Ascending aorta (tissue), 2 donors: ENCODE measurements at regions not wholly inside any gene's neighbourhood (a gene's known extent, or its start where the extent isn't known, plus 50 kb on each side); places are given as distances from the start of the nearest gene placed in this dataset.

Experiments
- DNase-seq, 2 donors: peaks; one replicate each; pipeline ENCODE4 v3.0.0-alpha.2; 2019; ENCODE audit warnings: low spot score in 2 of 2
- H3K27ac ChIP-seq, 2 donors: fragments of 200-600 bp; sonication (generic); one replicate each; pipeline ENCODE4 v1.5.1; 2016 to 2017; ENCODE audit warnings: mild to moderate bottlenecking in 1 of 2
- H3K27me3 ChIP-seq: fragments of 200-600 bp; sonication (generic); one replicate; pipeline ENCODE4 v1.5.1; 2017
- H3K36me3 ChIP-seq, 2 donors: fragments of 200-600 bp; sonication (generic); one replicate each; pipeline ENCODE4 v1.5.1; 2016
- H3K4me1 ChIP-seq, 2 donors: fragments of 200-600 bp; sonication (generic); one replicate each; pipeline ENCODE4 v1.5.1; 2016 to 2017; ENCODE audit warnings: mild to moderate bottlenecking in 1 of 2
- H3K4me3 ChIP-seq, 2 donors: fragments of 200-600 bp; sonication (generic); one replicate each; pipeline ENCODE4 v1.5.1; 2016 to 2017; ENCODE audit warnings: mild to moderate bottlenecking in 1 of 2
- H3K9me3 ChIP-seq, 2 donors: fragments of 200-600 bp; sonication (generic); one replicate each; pipeline ENCODE4 v1.5.1; 2016
- CTCF ChIP-seq, 3 experiments: fragments of 200-600 bp in 2 of 3; fragments of 450-650 bp in 1 of 3; sonication (generic) in 2 of 3; IDR thresholded peaks; one replicate each; pipeline ENCODE4 v1.5.1; 2016 to 2019; ENCODE audit warnings: antibody characterized with exemption in 3 of 3, mild to moderate bottlenecking in 1 of 3, moderate library complexity in 1 of 3
- intact Hi-C: fragments of 100-400 bp; cut with DNase I; formaldehyde crosslinking; loops from one replicate; pipeline ENCODE4 v1.15.1; 2023

GRCh38 chr9:129514497-129514867 is 106.4 kb downstream of the C9orf50 start:
- intact Hi-C loops, result no loop called here
- Histone ChIP-seq H3K4me1 (no peaks in the 10 kb centered on the region), H3K9me3 (peaks cover 10 to 48% of the 10 kb centered on the region in 2 donors), H3K36me3 (no peaks in the 10 kb centered on the region), H3K27ac (no peak overlapping the region), H3K27me3 (no peaks in the 10 kb centered on the region), H3K4me3 (no peak overlapping the region)
- no peak for DNase-seq
- no peak for TF ChIP-seq CTCF (IDR thresholded peaks at IDR 0.05)

- no peaks in the 10 kb centered on the region for H3K4me1 ChIP-seq
- H3K36me3 ChIP-seq, result no peaks in the 10 kb centered on the region
- intact Hi-C loops, result no loop called here
- no peak overlapping the region for H3K4me3 ChIP-seq
- no peak for TF ChIP-seq CTCF (IDR thresholded peaks at IDR 0.05)
- H3K27ac ChIP-seq, result no peak overlapping the region
- no peak for DNase-seq
- peaks cover 10 to 48% of the 10 kb centered on the region in 2 donors for H3K9me3 ChIP-seq
- H3K27me3 ChIP-seq, result no peaks in the 10 kb centered on the region
Measured at GRCh38 chr9:129513856-129514496, 106.9 kb downstream of the C9orf50 start.

GRCh38 chr9:129513282-129513681 is 107.6 kb downstream of the C9orf50 start:
- intact Hi-C loops, result no loop called here
- no peaks in the 10 kb centered on the region for H3K4me1 ChIP-seq
- no peak for DNase-seq

GRCh38 chr9:129511285-129511900 is 109.5 kb downstream of the C9orf50 start:
- Histone ChIP-seq H3K27me3 (no peaks in the 10 kb centered on the region), H3K9me3 (peaks cover 10 to 37% of the 10 kb centered on the region in 2 donors), H3K4me1 (no peaks in the 10 kb centered on the region), H3K4me3 (no peak overlapping the region), H3K36me3 (no peaks in the 10 kb centered on the region), H3K27ac (no peak overlapping the region)
- intact Hi-C loops, result no loop called here
- no peak for DNase-seq
- TF ChIP-seq CTCF (IDR thresholded peaks at IDR 0.05), result no peak

More at GRCh38 chr9:129513282-129513681, 107.6 kb downstream of the C9orf50 start:
- Histone ChIP-seq H3K4me3 (no peak overlapping the region), H3K27ac (no peak overlapping the region), H3K9me3 (peaks cover 10 to 44% of the 10 kb centered on the region in 2 donors), H3K36me3 (no peaks in the 10 kb centered on the region), H3K27me3 (no peaks in the 10 kb centered on the region)
- no peak for TF ChIP-seq CTCF (IDR thresholded peaks at IDR 0.05)

GRCh38 chr9:129509533-129509928 is 111.4 kb downstream of the C9orf50 start:
- no peak for TF ChIP-seq CTCF (IDR thresholded peaks at IDR 0.05)
- Histone ChIP-seq H3K4me1 (no peaks in the 10 kb centered on the region), H3K27ac (no peak overlapping the region), H3K9me3 (peaks cover 10 to 37% of the 10 kb centered on the region in 2 donors), H3K4me3 (no peak overlapping the region), H3K36me3 (peaks cover 0 to 14% of the 10 kb centered on the region in 2 donors), H3K27me3 (no peaks in the 10 kb centered on the region)
- intact Hi-C loops, result no loop called here
- no peak for DNase-seq
